ENCODE measurements at regions not wholly inside any gene's neighbourhood (a gene's known extent, or its start where the extent isn't known, plus 50 kb on each side); places are given as distances from the start of the nearest gene placed in this dataset.

- Histone ChIP-seq H3K4me3 (no peak overlapping the region), H3K4me2 (ENCODE audit: control insufficient read depth, insufficient read depth) (no peak overlapping the region), H3K9ac (ENCODE audit: control insufficient read depth, insufficient read depth, low read length) (no peak overlapping the region), H3K36me3 (ENCODE audit: control insufficient read depth in 2 of 2, insufficient read depth in 2 of 2, low read length in 1 of 2) (no peaks in the 10 kb centered on the region), H3K79me2 (ENCODE audit: control insufficient read depth, insufficient read depth, low read length) (no peaks in the 10 kb centered on the region), H3K4me1 (ENCODE audit: control insufficient read depth, insufficient read depth, low read length) (no peaks in the 10 kb centered on the region), H3K27me3 (replicated peaks in 1 of 2; ENCODE audit: control insufficient read depth in 2 of 2, insufficient read depth in 2 of 2, low read length in 1 of 2) (peaks cover 2 to 3% of the 10 kb centered on the region in 2 experiments; a peak in 3 of 4 replicates), H3K9me3 (replicated peaks; ENCODE audit: control insufficient read depth, insufficient read depth, low read length) (no peaks in the 10 kb centered on the region), H3K27ac (ENCODE audit: control insufficient read depth, insufficient read depth) (no peak overlapping the region), H4K20me1 (ENCODE audit: control insufficient read depth, insufficient read depth) (no peaks in the 10 kb centered on the region), H2AFZ (ENCODE audit: control insufficient read depth, low read depth, low read length) (no peak overlapping the region)
- in situ Hi-C loops (cut with MboI): no loop called here
- ChIA-PET CTCF (no interaction called here), POLR2A (no interaction called here), SMC1A (ENCODE audit: uncharacterized antibody, unreplicated experiment) (no interaction called here), RAD21 (ENCODE audit: unreplicated experiment) (no interaction called here)
- no peak for ATAC-seq
- TF ChIP-seq SIX5 (IDR thresholded peaks at IDR 0.05; ENCODE audit: low read depth, low read length, severe bottlenecking) (no peak), PML (IDR thresholded peaks at IDR 0.05; ENCODE audit: low read length) (no peak), EED (IDR thresholded peaks at IDR 0.05; ENCODE audit: low read depth) (no peak), MAX (IDR thresholded peaks at IDR 0.05; ENCODE audit: low read depth, low read length) (no peak), NR2C2 (IDR thresholded peaks at IDR 0.05; ENCODE audit: borderline replicate concordance, control insufficient read depth, insufficient read length, low read depth) (no peak), IKZF2 (IDR thresholded peaks at IDR 0.05) (no peak), TBL1XR1 (IDR thresholded peaks at IDR 0.05; ENCODE audit: low read depth, low read length) (no peak), STAT1 (conservative IDR thresholded peaks at IDR 0.05) (no peak)
- FAIRE-seq: no peak
- 26% methylated on average over 5 of the region's 7 CpGs for WGBS (ENCODE audit: insufficient coverage, insufficient replicate concordance, low lambda C conversion rate, missing lambda C conversion rate)
- no peak for DNase-seq (ENCODE audit: low read depth, low spot score)
- no TSS peak for BruUV-seq (replicated peaks)
- intact Hi-C loops (cut with micrococcal nuclease; ENCODE audit: unreplicated experiment): no loop called here
These were observed 120.7 kb upstream of the SLC22A23 start for GRCh38 chr6:3577517-3577916.

- Histone ChIP-seq H3K9ac (ENCODE audit: control insufficient read depth, insufficient read depth, low read length) (no peak overlapping the region), H3K4me2 (ENCODE audit: control insufficient read depth, insufficient read depth) (no peak overlapping the region), H3K27ac (ENCODE audit: control insufficient read depth, insufficient read depth) (no peak overlapping the region), H2AFZ (ENCODE audit: control insufficient read depth, low read depth, low read length) (no peak overlapping the region), H4K20me1 (ENCODE audit: control insufficient read depth, insufficient read depth) (no peaks in the 10 kb centered on the region), H3K4me3 (no peak overlapping the region), H3K4me1 (ENCODE audit: control insufficient read depth, insufficient read depth, low read length) (no peaks in the 10 kb centered on the region), H3K36me3 (ENCODE audit: control insufficient read depth in 2 of 2, insufficient read depth in 2 of 2, low read length in 1 of 2) (no peaks in the 10 kb centered on the region), H3K79me2 (ENCODE audit: control insufficient read depth, insufficient read depth, low read length) (no peaks in the 10 kb centered on the region), H3K9me3 (replicated peaks; ENCODE audit: control insufficient read depth, insufficient read depth, low read length) (no peaks in the 10 kb centered on the region), H3K27me3 (replicated peaks in 1 of 2; ENCODE audit: control insufficient read depth in 2 of 2, insufficient read depth in 2 of 2, low read length in 1 of 2) (peaks cover 3 to 5% of the 10 kb centered on the region in 2 experiments)
- FAIRE-seq (no peak), ATAC-seq (no peak), DNase-seq (ENCODE audit: low read depth, low spot score) (no peak)
- TF ChIP-seq ZBTB40 (IDR thresholded peaks at IDR 0.05; ENCODE audit: borderline replicate concordance) (no peak), ZNF384 (IDR thresholded peaks at IDR 0.05; ENCODE audit: borderline replicate concordance, low read depth, low read length) (no peak), JUNB (IDR thresholded peaks at IDR 0.05) (no peak), SP1 (IDR thresholded peaks at IDR 0.05; ENCODE audit: low read depth, low read length) (no peak), MYC (IDR thresholded peaks at IDR 0.05; ENCODE audit: insufficient read depth, insufficient read length, insufficient replicate concordance, low read length, severe bottlenecking) (no peak), RB1 (IDR thresholded peaks at IDR 0.05; ENCODE audit: borderline replicate concordance) (no peak), ESRRA (IDR thresholded peaks at IDR 0.05; ENCODE audit: low read length) (no peak), NFYB (IDR thresholded peaks at IDR 0.05; ENCODE audit: insufficient read depth, low read depth, low read length) (no peak)
- no TSS peak for BruUV-seq (replicated peaks)
- in situ Hi-C loops (cut with MboI) (no loop called here), intact Hi-C loops (cut with micrococcal nuclease; ENCODE audit: unreplicated experiment) (no loop called here)
- 49% methylated on average over 8 of the region's 8 CpGs for WGBS (ENCODE audit: insufficient coverage, insufficient replicate concordance, low lambda C conversion rate, missing lambda C conversion rate)
- RAD21 ChIA-PET (ENCODE audit: unreplicated experiment): no interaction called here
- CTCF ChIA-PET: no interaction called here
- POLR2A ChIA-PET: no interaction called here
- SMC1A ChIA-PET (ENCODE audit: uncharacterized antibody, unreplicated experiment): no interaction called here
These were observed 118.9 kb upstream of the SLC22A23 start for GRCh38 chr6:3575701-3576100.

Data from GM12878 (cell line).